VCaP (cell line): ENCODE measurements at regions not wholly inside any gene's neighbourhood (a gene's known extent, or its start where the extent isn't known, plus 50 kb on each side); places are given as distances from the start of the nearest gene placed in this dataset.

Experiments
- H3K27ac ChIP-seq: fragments of 450-650 bp; 2 replicates; pipeline ENCODE4 v1.5.1; 2017
- TF ChIP-seq, protein P1 (sequence below): fragments of 450-650 bp; conservative IDR thresholded peaks from 2 replicates; pipeline ENCODE4 v1.5.1; 2017; ENCODE audit warnings: mild to moderate bottlenecking, moderate library complexity

- TF ChIP-seq, protein P1, sequence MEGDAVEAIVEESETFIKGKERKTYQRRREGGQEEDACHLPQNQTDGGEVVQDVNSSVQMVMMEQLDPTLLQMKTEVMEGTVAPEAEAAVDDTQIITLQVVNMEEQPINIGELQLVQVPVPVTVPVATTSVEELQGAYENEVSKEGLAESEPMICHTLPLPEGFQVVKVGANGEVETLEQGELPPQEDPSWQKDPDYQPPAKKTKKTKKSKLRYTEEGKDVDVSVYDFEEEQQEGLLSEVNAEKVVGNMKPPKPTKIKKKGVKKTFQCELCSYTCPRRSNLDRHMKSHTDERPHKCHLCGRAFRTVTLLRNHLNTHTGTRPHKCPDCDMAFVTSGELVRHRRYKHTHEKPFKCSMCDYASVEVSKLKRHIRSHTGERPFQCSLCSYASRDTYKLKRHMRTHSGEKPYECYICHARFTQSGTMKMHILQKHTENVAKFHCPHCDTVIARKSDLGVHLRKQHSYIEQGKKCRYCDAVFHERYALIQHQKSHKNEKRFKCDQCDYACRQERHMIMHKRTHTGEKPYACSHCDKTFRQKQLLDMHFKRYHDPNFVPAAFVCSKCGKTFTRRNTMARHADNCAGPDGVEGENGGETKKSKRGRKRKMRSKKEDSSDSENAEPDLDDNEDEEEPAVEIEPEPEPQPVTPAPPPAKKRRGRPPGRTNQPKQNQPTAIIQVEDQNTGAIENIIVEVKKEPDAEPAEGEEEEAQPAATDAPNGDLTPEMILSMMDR: no peak
- no peak overlapping the region for H3K27ac ChIP-seq
Measured at GRCh38 chr12:33012226-33012625, 115.6 kb upstream of the PKP2 start.

DNA sequence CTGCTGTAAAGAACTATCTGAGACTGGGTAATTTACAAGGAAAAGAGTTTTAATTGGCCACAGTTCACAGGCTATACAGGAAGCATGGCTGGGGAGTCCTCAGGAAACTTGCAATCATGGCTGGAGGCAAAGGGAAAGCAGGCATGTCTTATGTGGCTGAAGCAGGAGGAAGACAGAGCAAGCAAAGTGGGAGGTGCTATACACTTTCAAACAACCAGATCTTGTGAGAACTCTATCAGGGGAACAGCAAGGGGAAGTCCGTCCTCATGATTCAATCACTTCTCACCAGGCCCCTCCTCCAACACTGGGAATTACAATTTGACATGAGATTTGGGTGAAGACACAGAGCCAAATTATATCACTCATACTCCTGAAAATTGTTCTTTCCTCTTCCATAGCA, 109.5 kb upstream of the PKP2 start:
- H3K27ac ChIP-seq: no peak overlapping the region
- TF ChIP-seq, protein P1: no peak

GRCh38 chr12:33000016-33000415, 103.4 kb upstream of the PKP2 start:
- TF ChIP-seq, protein P1: no peak
- H3K27ac ChIP-seq: no peak overlapping the region

GRCh38 chr12:32997471-32997870, 100.9 kb upstream of the PKP2 start:
- no peak overlapping the region for H3K27ac ChIP-seq
- TF ChIP-seq, protein P1: no peak

- H3K27ac ChIP-seq: no peak overlapping the region
- TF ChIP-seq, protein P1: no peak
Measured at GRCh38 chr12:32995623-32996022, 99.0 kb upstream of the PKP2 start.

- TF ChIP-seq, protein P1: no peak
- H3K27ac ChIP-seq: no peak overlapping the region
Measured at GRCh38 chr12:32993404-32993803, 96.8 kb upstream of the PKP2 start.

- TF ChIP-seq, protein P1: no peak
- H3K27ac ChIP-seq: no peak overlapping the region
Measured at GRCh38 chr12:32989705-32990104, 93.1 kb upstream of the PKP2 start.

DNA sequence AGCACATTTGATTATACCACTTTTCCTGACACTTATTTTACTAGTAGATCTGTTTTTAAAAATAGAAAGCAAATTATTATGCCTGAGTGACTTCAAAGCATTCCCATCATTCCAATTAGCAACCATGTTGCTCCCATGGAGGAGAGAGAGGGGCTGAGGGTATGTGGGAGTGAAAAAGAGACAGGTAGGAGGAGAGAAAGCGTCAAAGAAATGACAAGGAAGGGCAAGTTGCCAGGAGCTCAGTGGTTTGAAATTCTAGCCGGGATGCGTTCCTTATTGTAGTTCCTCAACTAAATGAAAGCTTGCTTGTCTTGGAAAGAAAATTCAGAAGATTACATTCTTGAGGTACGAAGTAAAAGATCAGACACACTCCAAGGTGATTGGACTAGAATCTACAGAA, 92.4 kb upstream of the PKP2 start:
- no peak overlapping the region for H3K27ac ChIP-seq
- TF ChIP-seq, protein P1: no peak
